Activated CD8-positive, alpha-beta T cell treated with anti-CD3 and anti-CD28 coated beads for 36 hours (primary cell): ENCODE measurements at regions not wholly inside any gene's neighbourhood (a gene's known extent, or its start where the extent isn't known, plus 50 kb on each side); places are given as distances from the start of the nearest gene placed in this dataset.

Experiments
- ATAC-seq: fragments of 200-7000 bp; cut with Tn5 transposase; one replicate; pipeline ENCODE4 v1.10.0; 2021; ENCODE audit warnings: mild to moderate bottlenecking, moderate library complexity
- CTCF ChIA-PET: fragments of 350-600 bp; sonication (Branson Sonifier 250); formaldehyde crosslinking; loops from one replicate; lab custom pipeline; 2021; ENCODE audit warnings: antibody characterized with exemption; lab: Charles Lee
- POLR2A ChIA-PET: fragments of 350-600 bp; sonication (Branson Sonifier 250); formaldehyde crosslinking; loops from one replicate; lab custom pipeline; 2021; ENCODE audit warnings: antibody characterized with exemption; lab: Charles Lee
- DNase-seq: peaks from one replicate; pipeline ENCODE4 v3.0.0-alpha.2; 2020
- H3K27ac Mint-ChIP-seq: one replicate; pipeline ENCODE4 v1.8.0; 2021; ENCODE audit warnings: mild to moderate bottlenecking, mixed read lengths
- H3K27me3 Mint-ChIP-seq: one replicate; pipeline ENCODE4 v1.8.0; 2021; ENCODE audit warnings: mixed read lengths
- H3K36me3 Mint-ChIP-seq: one replicate; pipeline ENCODE4 v1.8.0; 2021; ENCODE audit warnings: low read depth, mixed read lengths
- H3K4me1 Mint-ChIP-seq: one replicate; pipeline ENCODE4 v1.8.0; 2021; ENCODE audit warnings: low read depth, mixed read lengths
- H3K4me3 Mint-ChIP-seq: one replicate; pipeline ENCODE4 v1.8.0; 2021; ENCODE audit warnings: mild to moderate bottlenecking, moderate library complexity, mixed read lengths
- H3K9me3 Mint-ChIP-seq: one replicate; pipeline ENCODE4 v1.8.0; 2021; ENCODE audit warnings: mixed read lengths
- CTCF ChIP-seq: fragments of 200-600 bp; IDR thresholded peaks from one replicate; pipeline ENCODE4 v1.8.0; 2022; ENCODE audit warnings: antibody characterized with exemption, mild to moderate bottlenecking
- intact Hi-C: fragments of 100-400 bp; cut with micrococcal nuclease; formaldehyde crosslinking; loops from one replicate; pipeline ENCODE4 v1.10.0; 2022

- H3K9me3 Mint-ChIP-seq, result peaks cover 3% of the 10 kb centered on the region
- ATAC-seq (no peak), DNase-seq (no peak)
- H3K36me3 Mint-ChIP-seq, result no peaks in the 10 kb centered on the region
- intact Hi-C loops, result no loop called here
- TF ChIP-seq CTCF, result no peak
- H3K4me1 Mint-ChIP-seq, result no peaks in the 10 kb centered on the region
- H3K27me3 Mint-ChIP-seq, result no peaks in the 10 kb centered on the region
- H3K4me3 Mint-ChIP-seq, result no peak overlapping the region
- H3K27ac Mint-ChIP-seq, result no peak overlapping the region
- POLR2A ChIA-PET, result no interaction called here
- CTCF ChIA-PET, result no interaction called here
Observed at GRCh38 chr11:91100427-91100826, 877.6 kb upstream of the CHORDC1 start.

- no peak for TF ChIP-seq CTCF
- H3K27me3 Mint-ChIP-seq, result no peaks in the 10 kb centered on the region
- DNase-seq (no peak), ATAC-seq (no peak)
- H3K27ac Mint-ChIP-seq, result no peak overlapping the region
- H3K4me1 Mint-ChIP-seq, result no peaks in the 10 kb centered on the region
- peaks cover 4% of the 10 kb centered on the region for H3K9me3 Mint-ChIP-seq
- POLR2A ChIA-PET, result no interaction called here
- intact Hi-C loops, result no loop called here
- H3K4me3 Mint-ChIP-seq, result no peak overlapping the region
- CTCF ChIA-PET, result no interaction called here
- no peaks in the 10 kb centered on the region for H3K36me3 Mint-ChIP-seq
Observed at GRCh38 chr11:91097083-91097482, 874.2 kb upstream of the CHORDC1 start.

GRCh38 chr11:91093141-91093540, 870.3 kb upstream of the CHORDC1 start:
- peaks cover 6% of the 10 kb centered on the region for H3K9me3 Mint-ChIP-seq
- no peak for ATAC-seq
- no peak for DNase-seq
- intact Hi-C loops, result no loop called here
- ChIA-PET CTCF (no interaction called here), POLR2A (no interaction called here)
- H3K36me3 Mint-ChIP-seq, result no peaks in the 10 kb centered on the region
- no peaks in the 10 kb centered on the region for H3K4me1 Mint-ChIP-seq
- no peak overlapping the region for H3K4me3 Mint-ChIP-seq
- no peaks in the 10 kb centered on the region for H3K27me3 Mint-ChIP-seq
- TF ChIP-seq CTCF, result no peak
- no peak overlapping the region for H3K27ac Mint-ChIP-seq

GRCh38 chr11:91091563-91091962, 868.7 kb upstream of the CHORDC1 start:
- intact Hi-C loops, result no loop called here
- Mint-ChIP-seq H3K4me3 (no peak overlapping the region), H3K36me3 (no peaks in the 10 kb centered on the region), H3K27ac (no peak overlapping the region), H3K9me3 (peaks cover 7% of the 10 kb centered on the region), H3K27me3 (no peaks in the 10 kb centered on the region), H3K4me1 (no peaks in the 10 kb centered on the region)
- ChIA-PET CTCF (no interaction called here), POLR2A (no interaction called here)
- ATAC-seq (no peak), DNase-seq (no peak)
- no peak for TF ChIP-seq CTCF

GRCh38 chr11:91086028-91086427, 863.2 kb upstream of the CHORDC1 start:
- Mint-ChIP-seq H3K4me1 (no peaks in the 10 kb centered on the region), H3K27ac (no peak overlapping the region), H3K9me3 (peaks cover 15% of the 10 kb centered on the region), H3K4me3 (no peak overlapping the region), H3K27me3 (no peaks in the 10 kb centered on the region), H3K36me3 (no peaks in the 10 kb centered on the region)
- TF ChIP-seq CTCF, result no peak
- ChIA-PET CTCF (no interaction called here), POLR2A (no interaction called here)
- no peak for ATAC-seq
- intact Hi-C loops, result no loop called here
- DNase-seq, result no peak
